NCI-H2227 treated with DMSO at 0.1 percent for 48 hours (cell line): ENCODE measurements at regions not wholly inside any gene's neighbourhood (a gene's known extent, or its start where the extent isn't known, plus 50 kb on each side); places are given as distances from the start of the nearest gene placed in this dataset.

Experiments
- DNase-seq: peaks from one replicate; lab custom pipeline; 2025; lab: John Stamatoyannopoulos, UW

- DNase-seq: no peak
Measured at GRCh38 chr18:73852789-73853549, 294.7 kb downstream of the FBXO15 start.

DNA sequence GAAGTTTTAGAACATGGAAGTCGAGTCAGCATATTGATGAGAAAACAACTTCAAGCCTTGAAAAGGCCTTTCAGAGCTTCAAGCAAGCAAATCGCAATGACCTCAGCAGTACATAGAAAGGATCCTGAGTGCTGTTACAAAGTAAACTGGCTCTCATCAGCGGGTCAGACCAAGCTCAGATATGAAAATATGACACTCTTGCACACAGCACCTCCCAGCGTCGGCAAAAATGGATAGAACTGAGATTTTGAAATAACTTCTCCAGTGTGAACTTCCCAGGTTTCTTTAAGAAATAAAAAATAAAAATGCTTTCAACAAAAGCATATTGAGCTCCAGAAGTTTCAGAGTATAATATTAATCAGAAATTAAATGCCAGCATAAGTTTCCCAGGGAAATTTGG lies 296.9 kb downstream of the FBXO15 start:
- no peak for DNase-seq

- no peak for DNase-seq
Measured at GRCh38 chr18:73848656-73849055, 299.0 kb downstream of the FBXO15 start.

- no peak for DNase-seq
Measured at GRCh38 chr18:73843455-73843854, 304.2 kb downstream of the FBXO15 start.

DNA sequence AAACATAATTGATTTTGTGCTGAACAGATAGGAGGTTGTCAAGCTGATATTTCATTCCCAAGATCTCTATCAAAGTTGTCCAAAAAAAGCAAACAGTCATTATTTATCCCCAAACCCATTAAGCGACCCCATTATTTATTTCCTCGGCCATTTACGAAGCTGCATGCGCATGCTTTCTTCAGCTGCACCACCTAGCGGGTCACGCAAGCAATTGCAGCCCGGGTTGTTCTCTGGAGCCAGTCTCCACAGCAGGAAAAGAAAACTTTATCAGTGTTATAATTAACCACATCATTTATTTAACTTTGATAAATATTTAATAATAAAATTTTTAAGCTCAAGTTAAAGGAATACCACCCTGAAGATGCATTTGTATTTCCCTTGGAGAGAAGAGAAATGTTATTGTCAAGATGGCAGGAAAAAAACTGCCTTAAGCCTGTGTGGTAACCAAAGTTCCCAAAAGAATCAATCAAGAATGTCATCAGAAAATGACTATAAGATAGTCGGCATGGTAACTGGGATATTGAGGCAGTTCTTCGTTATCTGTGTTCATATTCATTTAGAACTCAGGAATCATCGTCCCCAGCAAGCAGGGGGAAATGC lies 304.7 kb downstream of the FBXO15 start:
- no peak for DNase-seq

GRCh38 chr18:73841661-73842060 lies 306.0 kb downstream of the FBXO15 start:
- DNase-seq: no peak

DNA sequence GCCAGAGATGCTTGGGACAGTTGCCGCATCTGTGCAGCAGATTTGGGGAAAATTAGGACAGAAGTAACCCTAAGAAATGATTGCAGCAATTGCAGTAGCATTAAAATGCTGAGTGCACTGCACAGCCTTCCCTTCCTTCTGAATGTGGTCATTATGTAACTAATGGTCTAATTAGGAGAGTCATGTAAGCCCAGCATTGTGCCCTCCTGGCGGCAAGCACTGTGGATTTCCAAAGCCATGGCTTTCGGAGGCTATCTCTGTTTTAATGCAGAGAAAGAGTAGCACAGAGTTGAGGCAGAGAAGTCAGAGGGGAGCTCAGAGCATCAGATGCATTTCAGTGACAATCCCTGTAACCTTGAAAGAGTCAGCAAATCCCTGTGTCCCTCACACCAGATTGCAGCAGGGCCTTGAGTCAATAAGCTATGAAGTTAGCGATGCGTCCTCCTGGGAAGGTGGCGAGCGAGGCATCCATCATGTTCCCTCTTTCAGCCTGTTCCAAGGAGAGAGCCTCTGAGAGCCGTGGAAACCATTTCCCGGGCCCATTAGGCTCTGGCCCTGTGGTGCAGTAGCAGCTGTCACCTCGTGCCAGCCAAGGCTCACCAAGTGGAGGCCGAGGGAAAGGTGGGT lies 307.2 kb downstream of the FBXO15 start:
- no peak for DNase-seq

DNA sequence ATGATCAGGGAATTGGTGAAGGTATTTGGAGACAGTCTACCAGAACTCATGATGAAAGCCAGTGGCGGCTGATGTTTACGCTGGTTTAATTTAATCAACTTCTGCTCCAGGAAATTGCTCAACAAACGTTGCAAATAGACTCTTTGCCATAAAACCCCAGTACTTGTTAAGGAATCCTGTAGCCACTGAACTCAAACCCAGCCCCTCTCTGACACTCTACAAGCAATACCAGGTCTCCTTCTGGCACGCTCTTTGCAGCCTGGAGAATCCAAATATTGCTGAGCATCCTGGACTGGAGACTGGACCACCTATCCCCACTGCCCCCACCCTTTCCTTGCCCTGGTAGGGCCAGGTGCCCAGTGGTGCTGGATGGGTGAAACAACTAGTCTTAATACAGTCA lies 308.2 kb downstream of the FBXO15 start:
- DNase-seq: no peak

GRCh38 chr18:73838107-73838506 lies 309.5 kb downstream of the FBXO15 start:
- DNase-seq: no peak

DNA sequence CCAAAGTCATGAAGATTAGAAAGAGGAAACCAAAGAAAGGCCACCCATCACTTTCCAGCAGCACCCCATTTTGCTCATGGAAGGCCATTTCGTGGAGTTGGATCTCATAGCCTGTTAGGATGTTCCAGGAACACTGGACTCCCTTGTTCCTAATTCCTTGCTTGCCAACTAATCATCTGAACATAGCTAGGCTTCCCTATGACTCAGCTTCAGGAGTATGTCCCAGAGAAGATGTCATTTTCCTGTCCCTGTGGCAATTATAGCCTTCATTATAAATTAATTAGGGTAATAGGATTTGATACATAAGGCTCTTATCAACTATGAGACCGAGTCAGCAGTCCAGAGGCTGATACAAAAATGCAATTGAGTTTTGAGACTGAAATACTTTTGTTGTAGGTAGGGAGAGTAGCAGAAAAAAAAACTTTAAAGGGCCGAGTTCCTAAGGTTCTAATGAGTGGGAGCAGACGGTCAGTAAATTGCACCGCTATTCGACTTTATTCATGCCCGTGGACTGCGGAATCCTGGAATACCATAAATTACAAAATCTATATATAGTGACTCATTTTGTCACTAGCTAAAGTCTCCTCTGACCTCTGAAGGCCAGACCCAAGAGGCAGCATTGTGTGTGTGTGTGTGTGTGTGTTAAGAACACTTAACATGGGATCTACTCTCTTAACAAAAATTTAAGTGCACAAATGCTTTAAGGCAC lies 311.8 kb downstream of the FBXO15 start:
- DNase-seq: no peak

DNA sequence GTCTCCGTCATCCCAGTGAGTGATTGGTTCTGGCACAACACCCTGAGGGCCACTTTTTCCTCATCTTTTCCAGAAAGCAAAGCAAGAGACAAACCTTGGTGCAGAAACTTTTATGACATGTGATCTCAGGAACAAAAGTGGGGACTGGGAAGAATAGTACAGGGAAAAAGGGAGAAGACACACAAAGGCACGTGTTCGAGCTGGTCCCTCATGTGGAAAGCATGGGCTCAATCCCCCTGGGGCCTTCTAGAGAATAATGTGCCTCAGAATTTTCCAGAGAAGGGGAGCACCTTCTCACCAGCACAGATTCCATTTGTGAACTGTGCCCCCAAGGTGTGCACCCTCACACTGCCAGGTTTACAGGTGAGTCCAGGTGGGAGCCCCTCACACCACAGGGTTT lies 312.6 kb downstream of the FBXO15 start:
- DNase-seq: no peak

DNA sequence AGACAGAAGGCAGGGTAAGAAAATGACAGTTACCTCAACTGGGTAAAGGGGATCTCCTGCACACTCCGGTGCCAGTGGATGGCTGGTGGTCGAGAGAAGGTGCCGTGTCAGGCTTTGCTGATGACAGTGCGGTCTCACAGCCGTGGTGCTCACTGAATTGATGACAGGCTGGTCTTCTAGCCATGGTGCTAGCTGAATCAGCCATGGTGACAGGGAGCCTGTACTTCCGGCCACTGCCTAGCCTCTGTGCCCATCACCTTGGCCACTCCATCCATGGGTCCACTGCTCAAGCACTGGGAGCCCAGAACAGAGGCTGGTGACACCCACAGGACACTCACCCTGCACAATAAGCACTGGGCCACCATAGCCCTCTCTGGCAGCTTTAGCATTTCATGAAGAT lies 315.9 kb downstream of the FBXO15 start:
- no peak for DNase-seq

DNA sequence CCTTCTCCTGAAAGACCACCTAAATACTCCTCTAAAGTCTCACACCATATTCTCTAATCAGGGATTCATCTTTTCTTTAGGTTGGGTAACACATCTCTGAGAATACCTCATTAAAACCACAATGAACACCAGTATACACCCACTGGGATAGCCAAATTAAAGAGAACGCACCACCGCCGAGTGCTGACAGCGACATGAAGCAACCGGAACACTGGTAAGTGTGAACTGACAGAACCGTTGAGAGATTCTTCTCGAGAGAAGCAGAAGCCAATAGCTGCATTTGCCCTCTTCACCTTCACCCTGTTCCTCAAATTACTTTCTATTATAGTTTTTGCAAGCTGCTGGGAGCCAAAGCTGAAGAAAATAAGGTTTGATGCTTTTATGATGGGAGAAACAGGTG lies 318.5 kb downstream of the FBXO15 start:
- no peak for DNase-seq

DNA sequence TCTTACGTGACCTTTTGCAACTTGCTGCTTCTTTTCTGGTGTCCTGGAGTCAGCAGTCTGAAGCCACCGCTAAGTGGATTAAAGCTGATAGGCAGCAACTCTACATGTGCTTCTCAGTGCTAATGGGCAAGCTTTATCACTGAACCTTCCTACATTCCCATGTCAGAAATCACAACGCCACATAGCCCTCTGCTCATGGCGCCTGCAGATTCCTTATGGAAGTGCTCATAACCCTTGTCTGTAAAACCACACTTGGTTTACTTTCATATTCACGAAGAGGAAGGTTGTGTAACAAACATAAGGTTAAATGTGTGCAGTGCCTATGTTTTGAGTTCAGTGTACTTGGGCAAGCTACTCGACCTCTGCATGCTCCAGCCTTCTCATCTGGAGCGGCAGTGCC lies 319.8 kb downstream of the FBXO15 start:
- no peak for DNase-seq

DNA sequence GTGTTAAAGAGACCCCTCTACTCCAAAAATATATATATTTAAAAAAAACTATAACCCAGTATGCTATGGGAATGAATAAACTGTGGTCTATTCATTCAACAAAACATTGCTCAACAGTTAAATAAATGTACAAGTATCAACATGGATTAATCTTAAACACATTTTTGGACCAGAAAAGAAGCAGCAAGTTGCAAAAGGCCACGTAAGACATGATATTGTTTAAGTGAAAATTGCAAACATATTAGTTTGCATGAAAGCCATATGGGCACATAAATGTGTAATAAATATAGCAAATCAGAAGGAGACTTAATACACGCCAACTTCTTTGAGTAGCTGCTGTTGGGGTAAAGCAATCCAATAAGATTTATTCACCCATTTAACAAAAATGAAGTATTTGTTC lies 321.5 kb downstream of the FBXO15 start:
- no peak for DNase-seq

DNA sequence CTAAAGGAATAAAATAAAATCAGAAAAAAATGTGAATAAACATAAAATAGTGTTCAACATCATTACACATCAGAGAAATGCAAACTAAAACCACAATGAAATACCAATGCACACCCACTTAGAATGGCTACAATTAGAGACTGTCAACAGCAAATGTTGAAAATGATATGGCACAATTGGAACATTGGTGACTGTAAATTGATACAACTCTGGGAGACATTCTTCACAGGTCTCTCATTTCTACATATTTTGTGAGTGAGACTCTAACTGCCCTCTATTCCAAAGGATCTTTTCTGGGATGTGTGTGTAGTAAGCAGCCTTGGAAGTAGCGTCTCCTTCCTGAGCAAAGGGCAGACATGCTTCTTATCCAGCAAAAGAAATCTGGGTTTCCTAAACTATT lies 323.0 kb downstream of the FBXO15 start:
- DNase-seq: no peak

DNA sequence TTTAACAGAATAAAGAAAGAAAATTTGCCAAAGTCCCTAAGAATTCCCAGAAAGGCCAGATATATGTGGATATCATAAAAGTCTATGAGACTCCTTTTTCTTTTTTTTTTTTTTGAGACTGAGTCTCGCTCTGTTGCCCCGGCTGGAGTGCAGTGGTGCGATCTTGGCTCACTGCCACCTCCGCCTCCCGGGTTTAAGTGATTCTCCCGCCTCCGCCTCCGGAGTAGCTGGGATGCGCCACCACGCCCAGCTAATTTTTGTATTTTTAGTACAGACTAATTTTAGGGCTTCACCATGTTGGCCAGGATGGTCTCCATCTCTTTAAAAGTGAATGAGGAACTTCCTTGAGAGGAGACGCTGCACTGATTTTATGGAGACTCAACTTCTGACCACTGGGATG lies 335.2 kb downstream of the FBXO15 start:
- no peak for DNase-seq

DNA sequence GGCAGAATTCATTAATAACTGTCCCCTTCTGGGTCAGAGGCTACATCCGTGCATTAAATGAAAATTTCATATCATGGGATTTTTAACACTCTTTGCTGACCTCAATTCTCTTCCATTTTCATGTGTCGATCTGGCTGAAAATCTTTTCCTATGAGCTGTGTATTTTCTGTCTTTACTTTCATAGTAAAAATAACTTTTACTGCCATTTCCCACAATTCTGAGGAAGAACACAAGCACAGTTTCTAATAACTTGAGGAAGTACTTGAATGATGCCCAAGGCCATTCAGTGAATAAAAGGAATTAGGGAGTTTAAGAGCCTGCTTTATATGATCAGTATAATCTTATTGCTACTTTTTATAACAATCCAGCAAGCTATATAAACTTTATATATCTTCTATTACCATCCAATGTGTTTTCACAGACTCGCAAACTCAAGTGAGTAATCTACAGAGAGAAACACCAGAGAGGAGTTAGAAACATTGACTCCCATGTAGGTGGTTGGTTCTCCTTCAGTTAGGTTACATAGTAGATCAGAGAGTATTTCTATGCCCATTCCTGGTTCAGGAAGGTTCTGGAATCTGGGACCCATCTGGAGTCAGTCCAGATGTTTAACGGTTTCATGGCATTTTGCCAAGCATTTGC lies 340.0 kb downstream of the FBXO15 start:
- no peak for DNase-seq

- DNase-seq: no peak
Measured at GRCh38 chr18:73805991-73806390, 341.6 kb downstream of the FBXO15 start.

DNA sequence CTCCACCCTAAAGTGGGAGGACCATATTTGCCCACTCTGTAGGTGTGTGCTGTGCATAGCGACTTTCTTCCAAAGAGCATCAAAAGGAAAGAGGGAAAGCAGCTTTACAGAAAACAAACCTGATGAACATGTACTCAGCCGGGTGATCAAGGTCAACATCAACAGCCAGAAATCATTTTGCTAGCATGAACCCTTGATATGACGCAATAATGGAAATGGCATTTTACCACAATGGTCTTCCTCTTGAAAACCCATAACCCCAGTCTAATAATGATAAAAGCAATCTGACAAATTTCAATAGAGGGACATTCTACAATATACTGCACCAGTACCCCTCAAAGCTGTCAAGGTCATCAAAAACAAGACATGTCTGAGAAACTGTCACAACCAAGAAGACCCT lies 350.2 kb downstream of the FBXO15 start:
- no peak for DNase-seq

- DNase-seq: no peak
Measured at GRCh38 chr18:73793386-73793785, 354.2 kb downstream of the FBXO15 start.

- DNase-seq: no peak
Measured at GRCh38 chr18:73791081-73791480, 356.6 kb downstream of the FBXO15 start.
